Breast epithelium (tissue), 4 donors: ENCODE measurements at regions not wholly inside any gene's neighbourhood (a gene's known extent, or its start where the extent isn't known, plus 50 kb on each side); places are given as distances from the start of the nearest gene placed in this dataset.

ENCODE experiments used
- DNase-seq, 2 donors: peaks; one replicate each; pipeline ENCODE4 v3.0.0-alpha.2; 2019; ENCODE audit warnings: low spot score in 2 of 2
- H3K27ac ChIP-seq, 2 donors: fragments of 200-600 bp; sonication (generic) in 1 of 2; one replicate each; pipeline ENCODE4 v1.5.1; 2016 to 2019; ENCODE audit warnings: mild to moderate bottlenecking in 1 of 2
- H3K27me3 ChIP-seq, 2 donors: fragments of 200-600 bp; sonication (generic) in 1 of 2; one replicate each; pipeline versions ENCODE4 v1.5.1 to v1.6.0; 2017 to 2019; ENCODE audit warnings: control low read depth in 1 of 2, mild to moderate bottlenecking in 1 of 2
- H3K36me3 ChIP-seq: fragments of 200-600 bp; one replicate; pipeline ENCODE4 v1.5.1; 2019
- H3K4me1 ChIP-seq, 2 donors: fragments of 200-600 bp; sonication (generic); one replicate each; pipeline ENCODE4 v1.5.1; 2016 to 2019; ENCODE audit warnings: control low read depth in 1 of 2
- H3K4me3 ChIP-seq, 3 donors: fragments of 200-600 bp; sonication (generic); 1 replicate in 2 of 3; 2 replicates in 1 of 3; pipeline ENCODE4 v1.5.1; 2016 to 2019; ENCODE audit warnings: mild to moderate bottlenecking in 3 of 3, moderate library complexity in 2 of 3
- H3K9me3 ChIP-seq, 2 donors: fragments of 200-600 bp; sonication (generic) in 1 of 2; one replicate each; pipeline ENCODE4 v1.5.1; 2016 to 2019; ENCODE audit warnings: control low read depth in 1 of 2
- POLR2A ChIP-seq: fragments of 450-650 bp; IDR thresholded peaks from one replicate; pipeline ENCODE4 v1.6.1; 2016; ENCODE audit warnings: antibody characterized with exemption, mild to moderate bottlenecking, moderate library complexity
- POLR2AphosphoS5 ChIP-seq, 3 donors: sonication (generic); formaldehyde crosslinking; IDR thresholded peaks; one replicate each; pipeline ENCODE4 v1.6.1; 2017; ENCODE audit warnings: antibody characterized with exemption in 3 of 3
- intact Hi-C: fragments of 100-400 bp; cut with DNase I; formaldehyde crosslinking; loops from one replicate; pipeline ENCODE4 v1.15.1; 2023; ENCODE audit warnings: low total_unique reads
- TF ChIP-seq, protein P1 (sequence below), 3 donors: fragments of 450-650 bp; IDR thresholded peaks; one replicate each; pipeline ENCODE4 v1.5.1; 2016 to 2017; ENCODE audit warnings: antibody characterized with exemption in 3 of 3, mild to moderate bottlenecking in 3 of 3, moderate library complexity in 3 of 3

DNA sequence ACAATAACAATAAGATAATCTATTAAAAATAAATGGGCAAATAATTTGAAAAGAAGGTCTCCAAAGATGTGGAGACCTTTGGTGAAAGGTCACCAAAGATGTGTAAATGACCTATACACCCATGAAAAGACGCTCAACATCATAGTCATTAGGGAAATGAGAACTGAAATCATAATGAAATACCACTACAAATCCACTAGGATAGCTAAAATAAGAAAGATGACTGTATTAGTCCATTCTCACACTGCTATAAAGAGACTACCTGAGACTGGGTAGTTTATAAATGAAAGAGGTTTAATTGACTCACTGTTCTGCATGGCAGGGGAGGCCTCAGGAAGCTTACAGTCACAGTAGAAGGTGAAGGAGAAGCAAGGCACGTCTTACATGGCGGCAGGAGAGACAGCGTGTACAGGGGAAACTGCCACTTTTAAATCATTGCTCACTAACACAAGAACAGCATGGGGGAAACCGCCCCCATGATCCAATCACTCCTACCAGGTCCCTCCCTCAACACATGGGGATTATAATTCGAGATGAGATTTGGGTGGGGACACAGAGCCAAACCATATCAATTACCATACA, 339.6 kb downstream of the ENC1 start:
- TF ChIP-seq POLR2AphosphoS5 (IDR thresholded peaks at IDR 0.05) (no peak), POLR2A (no peak)
- TF ChIP-seq, protein P1, sequence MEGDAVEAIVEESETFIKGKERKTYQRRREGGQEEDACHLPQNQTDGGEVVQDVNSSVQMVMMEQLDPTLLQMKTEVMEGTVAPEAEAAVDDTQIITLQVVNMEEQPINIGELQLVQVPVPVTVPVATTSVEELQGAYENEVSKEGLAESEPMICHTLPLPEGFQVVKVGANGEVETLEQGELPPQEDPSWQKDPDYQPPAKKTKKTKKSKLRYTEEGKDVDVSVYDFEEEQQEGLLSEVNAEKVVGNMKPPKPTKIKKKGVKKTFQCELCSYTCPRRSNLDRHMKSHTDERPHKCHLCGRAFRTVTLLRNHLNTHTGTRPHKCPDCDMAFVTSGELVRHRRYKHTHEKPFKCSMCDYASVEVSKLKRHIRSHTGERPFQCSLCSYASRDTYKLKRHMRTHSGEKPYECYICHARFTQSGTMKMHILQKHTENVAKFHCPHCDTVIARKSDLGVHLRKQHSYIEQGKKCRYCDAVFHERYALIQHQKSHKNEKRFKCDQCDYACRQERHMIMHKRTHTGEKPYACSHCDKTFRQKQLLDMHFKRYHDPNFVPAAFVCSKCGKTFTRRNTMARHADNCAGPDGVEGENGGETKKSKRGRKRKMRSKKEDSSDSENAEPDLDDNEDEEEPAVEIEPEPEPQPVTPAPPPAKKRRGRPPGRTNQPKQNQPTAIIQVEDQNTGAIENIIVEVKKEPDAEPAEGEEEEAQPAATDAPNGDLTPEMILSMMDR (IDR thresholded peaks at IDR 0.05), result no peak

DNA sequence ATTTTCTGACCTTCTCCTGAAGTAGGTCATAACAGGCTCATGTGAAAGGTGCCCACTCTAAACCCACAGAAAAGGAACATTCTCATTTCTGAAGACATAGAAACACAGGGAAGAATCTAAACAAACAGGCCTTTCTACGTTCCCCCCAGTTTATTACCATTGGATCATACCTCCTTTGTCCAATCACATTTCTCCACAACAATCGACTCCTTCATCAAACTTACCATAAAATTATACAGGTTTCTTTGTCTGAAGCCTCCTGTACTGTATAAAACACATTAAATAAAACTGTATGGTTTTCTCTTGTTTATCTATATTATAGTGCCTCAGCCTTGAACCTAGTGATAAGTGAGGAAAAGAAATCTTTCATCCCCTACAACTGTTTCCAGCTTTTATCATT, 340.7 kb downstream of the ENC1 start:
- Histone ChIP-seq H3K27ac (no peak overlapping the region), H3K9me3 (no peaks in the 10 kb centered on the region), H3K27me3 (no peaks in the 10 kb centered on the region), H3K4me3 (no peak overlapping the region), H3K4me1 (no peaks in the 10 kb centered on the region), H3K36me3 (no peaks in the 10 kb centered on the region)
- DNase-seq, result no peak
- TF ChIP-seq POLR2A (no peak), POLR2AphosphoS5 (IDR thresholded peaks at IDR 0.05) (no peak)
- TF ChIP-seq, protein P1 (IDR thresholded peaks at IDR 0.05), result no peak
- intact Hi-C loops, result no loop called here

More for the DNA sequence above, 339.6 kb downstream of the ENC1 start:
- no peak for DNase-seq
- intact Hi-C loops, result no loop called here
- Histone ChIP-seq H3K36me3 (no peaks in the 10 kb centered on the region), H3K27ac (no peak overlapping the region), H3K9me3 (no peaks in the 10 kb centered on the region), H3K4me3 (no peak overlapping the region), H3K27me3 (no peaks in the 10 kb centered on the region), H3K4me1 (no peaks in the 10 kb centered on the region)

DNA sequence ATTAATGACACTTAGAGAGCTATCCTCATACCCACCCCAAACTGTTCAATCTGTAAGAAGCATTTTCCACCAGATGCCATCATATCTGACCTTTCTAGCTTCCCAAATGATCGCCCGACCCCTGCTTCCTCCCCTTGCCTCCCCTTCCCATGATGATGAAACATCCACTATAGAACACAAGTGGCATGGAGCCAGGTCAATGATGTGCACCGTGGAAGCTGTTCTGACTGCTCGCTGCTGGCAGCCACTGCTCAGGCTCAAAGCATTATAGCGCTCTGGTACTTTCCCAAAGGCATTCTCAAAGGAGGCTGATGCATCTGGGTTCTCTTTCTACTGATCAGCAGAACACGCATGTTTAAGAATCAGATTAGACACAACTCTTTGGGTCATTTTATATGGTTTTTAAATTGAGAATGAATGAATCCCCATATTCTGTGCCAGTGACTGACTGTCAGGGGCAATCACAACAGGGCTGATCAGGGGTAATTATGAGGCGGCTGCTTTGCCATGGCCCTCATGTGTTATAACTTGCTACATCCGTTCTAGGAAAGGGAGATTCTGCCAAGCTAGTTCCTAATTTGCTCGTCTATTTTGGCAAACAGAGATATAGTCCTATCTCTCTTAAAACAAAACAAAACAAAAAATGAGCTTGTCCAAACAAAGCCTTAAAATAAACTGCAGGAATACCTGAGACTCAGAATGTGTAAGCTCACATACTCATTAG, 343.7 kb downstream of the ENC1 start:
- no peak for TF ChIP-seq POLR2A
- no peak for TF ChIP-seq POLR2AphosphoS5 (IDR thresholded peaks at IDR 0.05)
- TF ChIP-seq, protein P1 (IDR thresholded peaks at IDR 0.05), result no peak
- H3K4me1 ChIP-seq, result peaks cover 0 to 4% of the 10 kb centered on the region in 2 donors
- no peaks in the 10 kb centered on the region for H3K36me3 ChIP-seq
- peak overlapping the region in 1 of 2 donors; percentile 2 for H3K27ac ChIP-seq
- intact Hi-C loops, result no loop called here
- H3K27me3 ChIP-seq, result no peaks in the 10 kb centered on the region
- no peak for DNase-seq
- H3K4me3 ChIP-seq, result no peak overlapping the region
- no peaks in the 10 kb centered on the region for H3K9me3 ChIP-seq

DNA sequence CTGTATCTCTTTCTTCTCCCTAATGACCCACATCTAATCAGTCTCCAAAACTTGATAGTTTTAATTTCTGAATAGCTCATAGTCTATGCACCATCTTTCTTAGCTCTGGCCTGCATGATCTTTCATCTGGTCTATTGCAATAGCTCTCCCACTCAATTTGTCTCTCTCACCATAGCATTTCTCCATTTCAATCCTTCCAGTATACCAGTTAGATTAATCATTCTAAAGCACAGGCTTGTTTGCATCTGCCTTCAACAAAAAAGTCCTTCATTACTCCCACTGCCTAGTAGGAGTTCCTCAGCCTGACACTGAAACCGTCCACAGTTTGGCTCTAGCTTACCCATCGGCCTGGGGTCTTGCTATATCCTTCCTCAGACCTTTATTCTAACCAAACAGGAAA, 344.9 kb downstream of the ENC1 start:
- H3K27ac ChIP-seq, result no peak overlapping the region
- H3K27me3 ChIP-seq, result no peaks in the 10 kb centered on the region
- intact Hi-C loops, result no loop called here
- H3K9me3 ChIP-seq, result no peaks in the 10 kb centered on the region
- H3K4me3 ChIP-seq, result no peak overlapping the region
- DNase-seq, result no peak
- peaks cover 0 to 4% of the 10 kb centered on the region in 2 donors for H3K4me1 ChIP-seq
- H3K36me3 ChIP-seq, result no peaks in the 10 kb centered on the region
- TF ChIP-seq, protein P1 (IDR thresholded peaks at IDR 0.05), result no peak
- TF ChIP-seq POLR2AphosphoS5 (IDR thresholded peaks at IDR 0.05) (no peak), POLR2A (no peak)

DNA sequence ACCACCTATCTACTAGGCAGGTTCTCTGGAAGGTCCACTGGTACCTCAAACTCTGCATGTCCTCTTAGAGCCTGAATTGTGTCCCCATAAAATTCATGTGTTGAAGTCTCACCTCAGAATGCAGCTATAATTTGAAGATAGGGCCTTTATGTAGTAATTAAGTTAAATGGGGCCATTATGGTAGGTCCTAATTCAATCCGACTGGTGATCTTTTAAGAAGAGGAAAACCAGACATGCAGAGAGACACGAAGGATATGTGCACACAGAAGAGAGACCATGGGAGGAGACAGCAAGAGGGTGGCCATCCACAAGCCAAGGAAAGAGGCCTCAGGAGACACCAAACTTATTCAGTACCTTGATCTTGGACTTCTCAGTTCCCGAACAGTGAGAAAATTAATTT, 345.4 kb downstream of the ENC1 start:
- TF ChIP-seq, protein P1 (IDR thresholded peaks at IDR 0.05), result no peak
- TF ChIP-seq POLR2AphosphoS5 (IDR thresholded peaks at IDR 0.05), result no peak
- Histone ChIP-seq H3K4me3 (no peak overlapping the region), H3K36me3 (no peaks in the 10 kb centered on the region), H3K27ac (no peak overlapping the region), H3K4me1 (peaks cover 0 to 4% of the 10 kb centered on the region in 2 donors), H3K9me3 (no peaks in the 10 kb centered on the region), H3K27me3 (no peaks in the 10 kb centered on the region)
- DNase-seq, result no peak
- intact Hi-C loops, result no loop called here
